Stomach (tissue), 8 donors: ENCODE measurements at regions not wholly inside any gene's neighbourhood (a gene's known extent, or its start where the extent isn't known, plus 50 kb on each side); places are given as distances from the start of the nearest gene placed in this dataset.
"Not testable (repeated sequence)": the region's sequence is repeated elsewhere in the genome, so short reads cannot be mapped to it uniquely, and the experiment has no call there.

Experiments used
- DNase-seq, 2 donors: peaks; one replicate each; pipeline versions ENCODE4 v3.0.0 to v3.0.0-alpha.2; 2013 to 2019
- H3K27ac ChIP-seq, 5 donors: fragments of 200-600 bp in 4 of 5; sonication (generic) in 4 of 5; one replicate each; pipeline ENCODE4 v1.5.1; 2013 to 2019; ENCODE audit warnings: mild to moderate bottlenecking in 1 of 5, moderate library complexity in 1 of 5
- H3K27me3 ChIP-seq, 3 donors: fragments of 200-600 bp; sonication (generic); one replicate each; pipeline ENCODE4 v1.5.1; 2017 to 2019; ENCODE audit warnings: mixed run types in 1 of 3
- H3K36me3 ChIP-seq, 4 donors: fragments of 200-600 bp; sonication (generic); 1 replicate in 3 of 4; 2 replicates in 1 of 4; pipeline ENCODE4 v1.5.1; 2016 to 2019
- H3K4me1 ChIP-seq, 4 donors: fragments of 200-600 bp; sonication (generic); one replicate each; pipeline ENCODE4 v1.5.1; 2016 to 2019
- H3K4me3 ChIP-seq, 4 donors: fragments of 200-600 bp; sonication (generic) in 3 of 4; one replicate each; pipeline ENCODE4 v1.5.1; 2016 to 2019; ENCODE audit warnings: mild to moderate bottlenecking in 1 of 4
- H3K9me3 ChIP-seq, 4 donors: fragments of 200-600 bp; sonication (generic); one replicate each; pipeline ENCODE4 v1.5.1; 2016 to 2019
- CTCF ChIP-seq, 7 experiments: fragments of 450-650 bp in 4 of 7; fragments of 200-600 bp in 3 of 7; sonication (generic) in 3 of 7; IDR thresholded peaks; one replicate each; pipeline ENCODE4 v1.5.1; 2016 to 2019; ENCODE audit warnings: antibody characterized with exemption in 7 of 7, control low read depth in 2 of 7, mild to moderate bottlenecking in 1 of 7
- EP300 ChIP-seq: sonication (generic); formaldehyde crosslinking; IDR thresholded peaks from one replicate; pipeline ENCODE4 v1.6.1; 2017; ENCODE audit warnings: antibody characterized with exemption
- POLR2A ChIP-seq, 4 donors: fragments of 450-650 bp; IDR thresholded peaks; one replicate each; pipeline ENCODE4 v1.6.1; 2016; ENCODE audit warnings: antibody characterized with exemption in 4 of 4, control low read depth in 2 of 4, mild to moderate bottlenecking in 1 of 4, moderate library complexity in 1 of 4
- POLR2AphosphoS5 ChIP-seq, 3 donors: sonication (generic); formaldehyde crosslinking; IDR thresholded peaks; one replicate each; pipeline ENCODE4 v1.6.1; 2016; ENCODE audit warnings: antibody characterized with exemption in 3 of 3
- WGBS, 5 donors: extraction: QIAGEN DNeasy Blood & Tissue Kit in 3 of 5; methylation state at CpG; one replicate each; pipeline versions ENCODE4 v1.1.5 to v1.1.7; 2013 to 2018; 5-methylcytosine and 5-hydroxymethylcytosine counted together
- intact Hi-C: fragments of 100-400 bp; cut with DNase I; formaldehyde crosslinking; loops from one replicate; pipeline ENCODE4 v1.15.1; 2023; ENCODE audit warnings: low total_unique reads
- donor health status: healthy with polysubstance abuse.
- donor health status: Bipolar disorder and iron deficiency.
- donor health status: healthy.

- H3K36me3 ChIP-seq = no peaks in the 10 kb centered on the region
- no peaks in the 10 kb centered on the region for H3K4me1 ChIP-seq
- 63 to 70% (median 67%) methylated on average over 3 of the region's 3 CpGs for WGBS, 5 donors
- no peaks in the 10 kb centered on the region for H3K27me3 ChIP-seq
- TF ChIP-seq POLR2A (IDR thresholded peaks at IDR 0.05) = no peak
- TF ChIP-seq CTCF (IDR thresholded peaks at IDR 0.05) = no peak
- no peak for TF ChIP-seq EP300
- no peak for TF ChIP-seq POLR2AphosphoS5 (IDR thresholded peaks at IDR 0.05)
- DNase-seq = no peak
- no peak overlapping the region for H3K27ac ChIP-seq
- H3K4me3 ChIP-seq = no peak overlapping the region
- no peaks in the 10 kb centered on the region for H3K9me3 ChIP-seq
- intact Hi-C loops = no loop called here
These were observed 1307.6 kb downstream of the XPNPEP1 start for GRCh38 chr10:108615576-108616320.

GRCh38 chr10:108612485-108612884 is 1310.8 kb downstream of the XPNPEP1 start:
- H3K4me1 ChIP-seq = no peaks in the 10 kb centered on the region
- no peaks in the 10 kb centered on the region for H3K36me3 ChIP-seq
- intact Hi-C loops = no loop called here
- no peak for TF ChIP-seq POLR2A (IDR thresholded peaks at IDR 0.05)
- TF ChIP-seq EP300 = no peak
- no peak for TF ChIP-seq CTCF (IDR thresholded peaks at IDR 0.05)
- TF ChIP-seq POLR2AphosphoS5 (IDR thresholded peaks at IDR 0.05) = no peak
- no peaks in the 10 kb centered on the region for H3K27me3 ChIP-seq
- no peak overlapping the region for H3K4me3 ChIP-seq
- no peak overlapping the region for H3K27ac ChIP-seq
- DNase-seq = no peak
- 49 to 59% (median 55%) methylated on average over 3 of the region's 3 CpGs for WGBS, 5 donors
- no peaks in the 10 kb centered on the region for H3K9me3 ChIP-seq

- intact Hi-C loops = no loop called here
- Histone ChIP-seq H3K36me3 (no peaks in the 10 kb centered on the region), H3K4me1 (no peaks in the 10 kb centered on the region), H3K27ac (no peak overlapping the region), H3K27me3 (no peaks in the 10 kb centered on the region), H3K9me3 (no peaks in the 10 kb centered on the region), H3K4me3 (no peak overlapping the region)
- 32 to 63% (median 55%) methylated on average over 1 of the region's 1 CpG for WGBS, 5 donors
- no peak for DNase-seq
- TF ChIP-seq POLR2AphosphoS5 (IDR thresholded peaks at IDR 0.05) = no peak
- no peak for TF ChIP-seq POLR2A (IDR thresholded peaks at IDR 0.05)
- TF ChIP-seq EP300 = no peak
- no peak for TF ChIP-seq CTCF (IDR thresholded peaks at IDR 0.05)
These were observed 1314.5 kb downstream of the XPNPEP1 start for GRCh38 chr10:108608860-108609259.

GRCh38 chr10:108601851-108602250 is 1321.5 kb downstream of the XPNPEP1 start:
- Histone ChIP-seq H3K27me3 (no peaks in the 10 kb centered on the region), H3K36me3 (no peaks in the 10 kb centered on the region), H3K4me3 (no peak overlapping the region), H3K27ac (no peak overlapping the region), H3K4me1 (no peaks in the 10 kb centered on the region), H3K9me3 (no peaks in the 10 kb centered on the region)
- DNase-seq = no peak
- intact Hi-C loops = no loop called here
- WGBS, 5 donors = 81 to 91% (median 84%) methylated on average over 2 of the region's 2 CpGs
- TF ChIP-seq POLR2A (IDR thresholded peaks at IDR 0.05) = no peak
- no peak for TF ChIP-seq CTCF (IDR thresholded peaks at IDR 0.05)
- no peak for TF ChIP-seq POLR2AphosphoS5 (IDR thresholded peaks at IDR 0.05)
- no peak for TF ChIP-seq EP300

- WGBS, 5 donors = 72 to 83% (median 77%) methylated on average over 4 of the region's 4 CpGs
- DNase-seq, H3K4me3 ChIP-seq, H3K36me3 ChIP-seq, H3K9me3 ChIP-seq, intact Hi-C loops, H3K4me1 ChIP-seq, H3K27ac ChIP-seq, H3K27me3 ChIP-seq: not testable (repeated sequence)
These were observed 1322.8 kb downstream of the XPNPEP1 start for GRCh38 chr10:108600511-108600910.

- WGBS, 5 donors = 50 to 77% (median 57%) methylated on average over 11 of the region's 11 CpGs
- DNase-seq, H3K9me3 ChIP-seq, intact Hi-C loops, H3K27ac ChIP-seq, H3K27me3 ChIP-seq, H3K4me1 ChIP-seq, H3K36me3 ChIP-seq, H3K4me3 ChIP-seq: not testable (repeated sequence)
These were observed 1324.0 kb downstream of the XPNPEP1 start for GRCh38 chr10:108599317-108599716.
